Motor neuron (in vitro differentiated cells): ENCODE measurements at regions not wholly inside any gene's neighbourhood (a gene's known extent, or its start where the extent isn't known, plus 50 kb on each side); places are given as distances from the start of the nearest gene placed in this dataset.

ENCODE experiments used
- ATAC-seq, 8 experiments: fragments of 200-7000 bp; cut with Tn5 transposase; replicated peaks in 6 of 8; 2 replicates each; pipeline ENCODE4 v1.8.0; 2021; ENCODE audit warnings: mild to moderate bottlenecking in 8 of 8, moderate library complexity in 8 of 8
- H3K27ac ChIP-seq, 2 donors: fragments of 250-450 bp; sonication (Bioruptor Pico); 2 replicates each; pipeline ENCODE4 v1.9.0; 2021; ENCODE audit warnings: antibody characterized with exemption in 2 of 2, mild to moderate bottlenecking in 2 of 2, moderate library complexity in 1 of 2
- H3K4me1 ChIP-seq, 2 donors: fragments of 250-450 bp; sonication (Bioruptor Pico); replicated peaks in 1 of 2; 2 replicates each; pipeline ENCODE4 v1.6.1; 2021; ENCODE audit warnings: antibody characterized with exemption in 2 of 2, mild to moderate bottlenecking in 2 of 2, moderate library complexity in 1 of 2
- H3K4me3 ChIP-seq, 5 donors: fragments of 250-450 bp; sonication (Bioruptor Pico); 2 replicates each; pipeline ENCODE4 v1.9.0; 2021; ENCODE audit warnings: antibody characterized with exemption in 5 of 5, mild to moderate bottlenecking in 5 of 5, moderate library complexity in 4 of 5
- WGBS, 10 experiments: fragments of 450-650 bp; shearing (Covaris generic); methylation state at CpG; one replicate each; pipeline ENCODE4 v1.0.0; 2022; 5-methylcytosine and 5-hydroxymethylcytosine counted together
- in situ Hi-C, 9 experiments: fragments of 400-800 bp; cut with MboI; loops; one replicate each; pipeline ENCODE4 v1.15.0; 2021; ENCODE audit warnings: low sequenced_read_pairs in 9 of 9, low pct_unique_long_range_greater_than_20kb in 2 of 9; ENCODE audit not compliant: unreplicated experiment in 9 of 9

DNA sequence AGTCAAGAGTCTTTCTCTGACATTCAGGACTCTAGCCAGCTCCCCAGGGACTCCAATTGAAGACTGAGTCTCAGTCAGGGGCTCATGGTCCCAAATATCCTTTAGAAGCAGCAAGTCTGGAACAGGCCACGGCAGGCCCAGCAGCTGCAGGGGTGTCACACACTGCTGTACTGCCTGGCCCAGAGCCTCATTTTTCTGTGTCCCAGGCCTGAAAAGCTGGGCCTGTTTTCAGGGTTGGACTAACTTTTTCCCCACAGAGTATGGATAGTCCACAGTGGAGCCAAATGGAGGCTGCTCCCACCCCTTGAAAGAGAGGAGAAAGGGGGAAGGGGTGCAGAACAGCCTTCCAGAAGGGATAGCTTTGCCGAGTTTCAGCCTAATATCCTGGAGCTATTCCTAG is 146.8 kb upstream of the NALF2 start:
- H3K4me1 ChIP-seq, result no peaks in the 10 kb centered on the region
- 60% methylated on average over 1 of the region's 2 CpGs; no CpG with 5 or more reads in 9 of the 10 experiments for WGBS, 10 experiments
- H3K27ac ChIP-seq, result no peak overlapping the region
- no peak overlapping the region for H3K4me3 ChIP-seq
- in situ Hi-C loops, result no loop called here
- no peak for ATAC-seq

DNA sequence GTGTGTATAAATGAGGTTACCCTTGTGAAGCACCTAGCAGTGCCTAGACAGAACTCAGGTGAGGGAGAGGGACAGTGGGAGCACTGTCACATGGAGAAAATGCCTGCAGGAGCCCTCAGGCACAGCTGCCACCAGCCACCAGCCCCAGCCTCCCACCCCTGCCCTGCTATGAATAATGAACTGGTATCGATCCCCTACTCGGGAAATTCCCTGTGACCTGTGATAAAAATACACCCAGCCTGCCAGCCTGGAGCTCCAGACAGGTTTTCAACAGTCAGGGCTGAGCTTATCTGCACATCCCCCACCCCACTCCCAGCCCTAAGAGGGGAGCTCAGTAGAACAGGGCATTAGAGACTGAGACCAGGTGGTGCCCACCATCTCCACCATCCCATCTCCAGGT is 159.6 kb upstream of the PJA1 start:
- Histone ChIP-seq H3K4me3 (no peak overlapping the region), H3K4me1 (peaks cover 0 to 8% of the 10 kb centered on the region in 2 donors), H3K27ac (no peak overlapping the region)
- no CpG with 5 or more reads among the region's 2 CpGs for WGBS, 10 experiments
- no peak for ATAC-seq
- in situ Hi-C loops, result no loop called here

DNA sequence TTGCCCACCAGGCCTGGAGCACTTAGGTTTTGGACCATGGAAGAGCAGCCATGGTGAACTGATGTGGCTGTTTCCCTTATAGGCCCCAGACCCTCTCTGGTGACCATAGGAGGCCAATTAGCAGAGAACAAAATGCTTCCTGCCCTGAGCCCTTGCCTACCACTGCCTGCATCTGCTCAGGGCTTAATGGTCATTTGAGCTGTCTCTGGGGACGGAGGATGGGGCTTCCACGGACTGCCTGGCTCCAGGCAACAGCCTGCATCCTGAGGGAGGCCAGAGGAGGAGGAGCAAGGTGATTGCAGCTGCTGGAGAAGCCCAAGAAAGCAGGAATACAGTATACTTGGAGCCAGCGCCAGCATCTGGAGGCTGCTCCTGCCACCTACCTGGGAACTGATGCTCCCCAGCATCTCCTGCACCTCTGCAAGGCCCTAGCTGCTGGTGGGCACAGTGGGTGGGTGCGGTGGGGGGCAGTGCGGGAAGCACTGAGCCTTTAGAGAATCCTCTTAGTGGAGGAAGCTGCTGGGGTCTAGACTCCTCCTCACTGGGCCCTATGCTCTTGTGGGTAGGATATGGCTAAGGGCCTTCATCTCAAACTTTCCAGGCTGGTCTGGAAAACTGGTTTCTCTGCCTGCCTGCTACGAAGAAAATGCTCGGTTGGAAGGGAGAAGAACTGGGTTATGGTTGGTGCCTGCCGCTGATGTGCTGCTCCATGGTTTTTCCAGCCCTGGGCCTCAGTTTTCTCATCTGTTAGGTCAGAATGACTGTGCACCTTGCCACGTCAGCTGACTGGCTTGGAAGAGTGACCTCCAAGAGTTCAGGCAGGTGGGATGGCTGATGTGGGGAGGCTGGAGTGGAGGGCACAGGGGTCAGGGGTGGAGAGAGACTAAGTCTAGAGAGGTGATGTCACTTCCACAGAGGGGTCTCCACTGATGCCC is 158.8 kb upstream of the PJA1 start:
- Histone ChIP-seq H3K4me1 (peaks cover 5 to 10% of the 10 kb centered on the region in 2 donors), H3K4me3 (no peak overlapping the region), H3K27ac (no peak overlapping the region)
- WGBS, 10 experiments, result 49 to 80% methylated on average over 1 to 6 of the region's 9 CpGs; no CpG with 5 or more reads in 8 of the 10 experiments
- in situ Hi-C loops, result no loop called here
- peak in 3 of 8 experiments; percentile 68 to 92 (median 86) for ATAC-seq

- WGBS, 10 experiments, result 63% methylated on average over 2 of the region's 3 CpGs; no CpG with 5 or more reads in 9 of the 10 experiments
- in situ Hi-C loops, result no loop called here
- no peak overlapping the region for H3K27ac ChIP-seq
These were observed 156.5 kb upstream of the PJA1 start for GRCh38 chrX:69321789-69322188.

DNA sequence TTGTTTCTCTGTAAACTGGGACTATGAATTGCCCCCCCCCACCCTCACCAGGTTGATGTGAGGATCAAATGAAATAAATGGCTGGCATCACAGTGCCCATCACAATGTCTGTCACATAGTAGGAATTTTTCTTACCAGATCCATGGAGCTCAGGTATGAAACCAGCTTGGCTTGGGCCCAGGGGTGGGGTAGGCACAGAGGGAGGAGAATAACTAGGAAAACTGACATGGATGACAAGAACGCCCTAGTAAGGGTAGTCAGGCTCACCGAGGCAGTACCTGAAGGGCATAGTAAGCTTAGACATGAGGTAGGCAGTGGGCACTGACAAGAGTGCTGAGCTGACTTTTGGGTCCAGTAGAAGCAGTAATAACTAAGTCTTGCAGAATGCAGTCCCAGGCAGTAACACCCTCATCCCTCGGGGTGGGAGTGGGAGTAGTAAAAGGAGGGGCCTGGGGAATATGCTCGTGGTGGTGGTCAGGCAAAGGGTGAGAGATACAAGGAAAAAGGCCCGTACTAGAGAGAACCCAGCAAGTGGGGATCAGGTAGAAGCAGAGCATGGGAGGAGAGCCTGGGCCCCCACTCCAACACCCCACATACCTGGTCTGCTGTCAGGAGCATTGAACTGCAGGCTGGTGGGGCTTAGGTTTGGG is 155.9 kb upstream of the PJA1 start:
- in situ Hi-C loops, result no loop called here
- Histone ChIP-seq H3K27ac (no peak overlapping the region), H3K4me1 (peaks cover 17 to 24% of the 10 kb centered on the region in 2 donors), H3K4me3 (no peak overlapping the region)
- WGBS, 10 experiments, result 33 to 47% methylated on average over 1 to 2 of the region's 5 CpGs; no CpG with 5 or more reads in 8 of the 10 experiments
- ATAC-seq, result no peak

More at GRCh38 chrX:69321789-69322188, 156.5 kb upstream of the PJA1 start:
- H3K4me1 ChIP-seq, result peaks cover 14 to 23% of the 10 kb centered on the region in 2 donors
- H3K4me3 ChIP-seq, result no peak overlapping the region
- ATAC-seq, result no peak

- WGBS, 10 experiments, result 0 to 14% methylated on average over 1 of the region's 1 CpG; no CpG with 5 or more reads in 8 of the 10 experiments
- no peak for ATAC-seq
- no peak overlapping the region for H3K4me3 ChIP-seq
- no peak overlapping the region for H3K27ac ChIP-seq
- in situ Hi-C loops, result no loop called here
- peaks cover 19 to 26% of the 10 kb centered on the region in 2 donors for H3K4me1 ChIP-seq
These were observed 154.9 kb upstream of the PJA1 start for GRCh38 chrX:69320116-69320515.

DNA sequence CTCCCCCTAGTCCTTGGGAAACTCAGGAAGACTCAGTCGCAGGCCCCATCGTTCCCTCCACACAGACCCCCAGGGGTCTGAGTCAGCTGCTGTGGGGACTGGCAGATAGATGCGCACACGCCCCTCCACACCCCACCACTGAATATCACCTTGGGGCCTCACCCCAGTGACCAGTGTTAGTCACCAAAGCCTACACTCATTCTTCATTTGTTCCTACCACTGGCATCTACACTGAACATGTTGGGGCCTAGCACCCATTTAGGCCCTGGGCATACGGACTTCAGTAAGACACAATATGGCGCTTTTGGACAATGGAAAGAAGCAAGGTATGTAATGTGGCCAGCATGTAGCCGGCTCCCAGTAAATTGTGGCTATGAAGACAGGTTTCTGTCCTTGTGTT is 154.1 kb upstream of the PJA1 start:
- H3K4me3 ChIP-seq, result no peak overlapping the region
- peak in 1 of 8 experiments; percentile 32 for ATAC-seq
- H3K27ac ChIP-seq, result no peak overlapping the region
- peaks cover 26 to 31% of the 10 kb centered on the region in 2 donors for H3K4me1 ChIP-seq
- WGBS, 10 experiments, result 100% methylated on average over 1 of the region's 7 CpGs; no CpG with 5 or more reads in 8 of the 10 experiments
- in situ Hi-C loops, result no loop called here

- no peak overlapping the region for H3K27ac ChIP-seq
- no peak overlapping the region for H3K4me3 ChIP-seq
- peaks cover 29 to 32% of the 10 kb centered on the region in 2 donors for H3K4me1 ChIP-seq
- in situ Hi-C loops, result no loop called here
- ATAC-seq, result no peak
- 60% methylated on average over 1 of the region's 5 CpGs; no CpG with 5 or more reads in 9 of the 10 experiments for WGBS, 10 experiments
These were observed 153.5 kb upstream of the PJA1 start for GRCh38 chrX:69318651-69319340.

- Histone ChIP-seq H3K4me3 (no peak overlapping the region), H3K4me1 (peaks cover 35 to 36% of the 10 kb centered on the region in 2 donors), H3K27ac (no peak overlapping the region)
- ATAC-seq, result no peak
- WGBS, 10 experiments, result 0 to 47% (median 14%) methylated on average over 2 of the region's 2 CpGs; no CpG with 5 or more reads in 7 of the 10 experiments
- in situ Hi-C loops, result no loop called here
These were observed 152.5 kb upstream of the PJA1 start for GRCh38 chrX:69317721-69318120.

GRCh38 chrX:69314436-69315348 is 149.4 kb upstream of the PJA1 start:
- in situ Hi-C loops, result no loop called here
- no CpG with 5 or more reads among the region's 20 CpGs for WGBS, 10 experiments
- Histone ChIP-seq H3K27ac (no peak overlapping the region), H3K4me1 (peaks cover 35 to 36% of the 10 kb centered on the region in 2 donors), H3K4me3 (no peak overlapping the region)
- peak in 5 of 8 experiments; percentile 55 to 75 (median 64) for ATAC-seq

DNA sequence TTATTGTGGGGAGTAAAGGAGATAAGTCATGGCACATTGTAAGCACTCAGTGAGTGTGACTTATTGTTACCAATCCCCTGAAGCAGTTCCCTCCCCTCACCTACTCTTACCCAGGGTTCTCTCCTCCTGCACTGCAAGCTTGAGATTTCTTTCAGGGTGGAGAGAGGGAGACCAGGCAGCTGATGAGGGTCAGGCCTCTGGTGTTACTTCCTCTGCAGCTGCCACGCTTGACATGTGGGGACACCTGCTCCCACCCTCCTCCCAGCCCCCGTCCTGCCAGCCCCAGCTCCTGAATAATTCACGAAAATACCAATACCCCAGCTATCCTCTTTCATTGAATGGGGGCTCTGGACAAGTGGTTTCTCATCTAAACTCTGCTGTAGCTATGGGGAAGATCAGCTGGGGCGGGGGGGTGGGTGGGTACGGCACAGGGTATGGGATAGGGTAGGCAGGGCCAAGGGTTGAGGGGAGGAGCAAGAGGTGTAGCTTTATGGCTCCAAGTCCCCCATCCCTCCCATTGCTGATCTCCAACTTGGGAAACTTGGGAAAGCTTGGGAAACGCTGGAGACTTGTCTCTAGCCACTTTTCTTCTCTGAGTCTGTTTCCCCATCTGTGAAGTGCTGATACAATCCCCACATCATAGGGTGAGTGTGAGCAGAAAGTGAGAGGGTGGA is 148.5 kb upstream of the PJA1 start:
- in situ Hi-C loops, result no loop called here
- Histone ChIP-seq H3K4me1 (peaks cover 29 to 34% of the 10 kb centered on the region in 2 donors), H3K4me3 (no peak overlapping the region), H3K27ac (peak overlapping the region in 1 of 2 donors; percentile 28)
- no CpG with 5 or more reads among the region's 6 CpGs for WGBS, 10 experiments
- peak in 5 of 8 experiments; percentile 47 to 75 (median 70) for ATAC-seq
